NCI-H1694 (cell line): ENCODE measurements at regions not wholly inside any gene's neighbourhood (a gene's known extent, or its start where the extent isn't known, plus 50 kb on each side); places are given as distances from the start of the nearest gene placed in this dataset.
"Not testable (repeated sequence)": the region's sequence is repeated elsewhere in the genome, so short reads cannot be mapped to it uniquely, and the experiment has no call there.

ENCODE experiments used
- DNase-seq: peaks from one replicate; lab custom pipeline; 2025; lab: John Stamatoyannopoulos, UW

DNA sequence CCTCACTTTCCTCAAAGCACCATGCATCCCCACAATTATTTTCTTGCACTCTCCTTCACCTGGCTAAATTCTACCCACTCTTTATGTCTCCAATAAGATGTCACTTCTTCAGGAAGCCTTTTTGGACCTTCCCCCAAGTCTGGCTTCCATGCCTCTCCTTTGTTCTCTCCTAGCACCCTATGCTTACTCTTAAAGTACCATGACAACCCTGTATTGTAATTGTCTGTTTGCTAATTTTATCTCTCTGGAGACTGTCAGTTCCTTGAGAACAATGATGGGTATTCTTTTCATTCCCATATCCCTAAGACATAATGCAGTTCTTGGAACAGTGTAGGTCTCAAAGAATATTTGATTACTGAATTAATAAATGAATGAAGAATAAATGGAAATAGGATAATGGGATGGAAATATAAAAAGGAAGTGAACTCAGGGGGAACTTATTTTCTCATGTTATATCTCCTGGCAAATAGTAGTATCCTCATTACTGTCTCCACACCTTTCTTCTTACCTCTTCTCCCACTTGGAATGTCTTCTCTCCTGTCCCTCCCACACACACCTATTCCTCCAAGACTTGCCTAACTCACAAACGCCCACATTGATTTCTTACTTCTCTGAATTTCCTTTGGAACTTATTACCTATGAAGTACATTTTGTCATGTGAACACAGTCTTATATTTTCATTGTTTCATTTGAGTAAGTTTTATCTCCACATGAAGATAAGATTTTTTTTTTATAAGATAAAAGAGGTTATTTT lies 499.1 kb downstream of the NFIB start:
- no peak for DNase-seq

- DNase-seq, result no peak
These were observed 502.1 kb downstream of the NFIB start for GRCh38 chr9:13811876-13812275.

GRCh38 chr9:13810510-13810909 lies 503.4 kb downstream of the NFIB start:
- no peak for DNase-seq

DNA sequence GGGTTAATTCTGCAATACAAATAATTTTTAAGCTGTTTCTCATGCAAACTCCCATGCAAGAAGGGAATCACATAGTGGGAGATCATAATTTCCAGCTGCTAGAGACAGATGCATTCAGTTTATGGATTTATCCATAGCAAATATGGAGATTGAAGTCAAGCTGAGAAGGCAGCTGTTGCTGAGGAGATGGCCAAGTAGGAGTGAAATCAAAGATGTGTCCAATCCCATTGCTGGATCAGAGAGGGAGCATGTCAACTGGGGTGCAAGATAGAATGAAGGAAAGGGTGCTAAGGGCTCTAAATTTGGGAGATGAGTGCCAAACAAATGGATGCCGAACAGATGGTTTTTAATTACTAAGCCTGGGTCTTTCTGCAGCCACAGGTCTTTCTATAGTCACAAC lies 504.5 kb downstream of the NFIB start:
- DNase-seq, result no peak

DNA sequence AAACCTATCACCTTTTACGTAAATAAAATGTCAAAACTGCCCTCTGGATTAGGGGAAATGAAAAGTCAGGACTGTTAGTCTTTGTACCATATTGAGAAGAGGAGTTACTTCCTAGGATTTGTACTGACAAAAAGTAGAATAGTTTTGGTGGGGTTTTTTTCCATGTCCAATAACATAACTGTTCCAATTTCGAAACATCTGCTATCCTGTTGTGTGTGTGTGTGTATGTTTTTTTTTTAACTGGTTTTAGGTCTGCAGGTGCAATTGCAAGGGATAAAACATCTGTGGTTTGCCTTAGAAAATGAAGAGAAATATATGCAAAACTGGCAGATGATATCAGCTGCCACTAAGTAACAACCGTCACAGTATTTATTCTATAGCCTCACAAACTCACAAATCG lies 506.8 kb downstream of the NFIB start:
- no peak for DNase-seq

GRCh38 chr9:13806714-13807113 lies 507.2 kb downstream of the NFIB start:
- no peak for DNase-seq

DNA sequence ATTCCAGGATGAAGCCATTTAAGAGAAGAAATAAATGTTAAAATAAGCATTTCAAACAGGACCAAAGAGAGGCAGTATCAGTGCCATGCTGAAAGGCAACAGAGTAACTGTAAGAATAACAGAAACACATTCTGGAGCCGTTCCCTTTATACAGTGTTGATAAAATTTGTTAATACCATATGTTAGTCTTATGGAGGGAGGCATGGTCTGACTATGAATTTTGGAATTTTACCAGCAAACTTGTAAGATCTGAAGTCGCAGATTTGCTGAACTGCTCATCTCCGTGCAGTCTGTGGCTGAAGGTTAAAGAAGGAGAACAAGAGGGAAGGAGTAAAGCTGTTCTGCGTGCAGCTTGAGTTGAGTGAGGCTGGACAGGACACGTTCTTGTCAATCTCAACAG lies 508.4 kb downstream of the NFIB start:
- DNase-seq, result no peak

DNA sequence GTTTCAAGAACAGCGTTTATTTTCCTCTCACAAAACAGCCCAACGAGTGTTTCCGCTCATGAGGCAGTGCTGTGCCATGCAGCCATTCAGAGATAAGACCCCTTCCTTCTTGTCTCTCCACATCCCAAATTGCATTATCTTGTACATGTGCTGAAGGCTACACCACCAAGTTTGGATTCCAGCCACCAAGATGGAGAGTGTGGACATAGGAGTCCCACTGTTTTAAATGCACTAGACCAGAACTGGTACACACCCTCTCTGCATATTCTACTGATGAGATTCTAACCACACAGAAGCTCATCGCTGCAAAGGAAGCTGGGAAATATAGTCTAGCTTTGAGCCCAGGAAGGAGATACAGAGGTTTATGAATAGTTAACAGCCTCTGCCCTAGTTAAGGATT lies 509.4 kb downstream of the NFIB start:
- no peak for DNase-seq

- no peak for DNase-seq
These were observed 513.2 kb downstream of the NFIB start for GRCh38 chr9:13800776-13801175.

- not testable (repeated sequence) for DNase-seq
These were observed 516.2 kb downstream of the NFIB start for GRCh38 chr9:13797701-13798100.

- no peak for DNase-seq
These were observed 512.3 kb upstream of the MPDZ start for GRCh38 chr9:13791816-13792215.

DNA sequence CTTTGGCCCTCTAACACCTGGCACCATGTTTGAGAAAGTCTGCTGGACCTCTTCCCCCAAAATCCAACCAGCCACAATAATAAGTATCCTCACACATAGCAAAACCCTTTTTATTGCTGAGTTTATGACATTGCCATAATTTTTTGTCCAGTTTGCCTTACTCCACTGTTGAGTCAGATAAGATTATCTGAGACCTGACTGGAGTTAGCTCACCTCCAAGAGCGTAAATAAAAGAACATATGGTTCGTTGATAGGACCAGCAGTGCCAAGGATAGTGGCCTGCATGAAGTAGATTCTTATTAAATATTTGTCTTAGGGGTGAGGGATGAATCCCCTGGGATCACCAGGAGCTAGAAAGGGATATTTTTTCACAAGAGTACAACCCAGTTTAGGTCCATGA lies 510.6 kb upstream of the MPDZ start:
- no peak for DNase-seq

DNA sequence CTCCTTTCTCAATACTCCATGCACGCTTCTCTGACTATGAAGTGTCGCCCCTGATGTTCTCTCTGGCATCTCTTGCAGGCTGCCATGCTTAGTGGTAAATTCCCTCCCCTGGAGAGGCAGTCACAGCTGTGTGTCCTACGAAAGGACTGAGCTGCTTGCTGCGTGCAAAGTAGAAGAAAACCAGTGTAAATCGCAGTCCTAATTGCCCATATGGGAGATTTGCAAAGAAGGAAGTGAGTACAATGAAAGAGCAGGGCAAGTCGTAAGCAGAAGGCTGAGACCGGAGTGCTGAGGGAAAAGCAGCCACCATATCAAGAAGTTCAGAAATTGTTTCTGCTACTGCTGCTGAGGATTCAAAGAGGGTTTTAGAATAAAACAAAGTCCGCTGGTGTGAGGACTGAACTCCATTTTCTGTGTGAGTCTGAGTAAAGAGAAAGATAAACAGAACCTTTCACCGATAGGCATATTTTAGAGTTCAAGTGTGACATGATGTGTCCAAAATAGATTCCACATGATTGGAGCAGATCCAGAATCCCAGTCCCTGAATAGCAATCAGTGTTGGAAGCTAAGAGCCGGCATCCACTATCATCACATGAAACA lies 507.8 kb upstream of the MPDZ start:
- DNase-seq, result no peak

- DNase-seq, result no peak
These were observed 507.2 kb upstream of the MPDZ start for GRCh38 chr9:13786711-13787110.

GRCh38 chr9:13786131-13786530 lies 506.6 kb upstream of the MPDZ start:
- DNase-seq, result no peak

DNA sequence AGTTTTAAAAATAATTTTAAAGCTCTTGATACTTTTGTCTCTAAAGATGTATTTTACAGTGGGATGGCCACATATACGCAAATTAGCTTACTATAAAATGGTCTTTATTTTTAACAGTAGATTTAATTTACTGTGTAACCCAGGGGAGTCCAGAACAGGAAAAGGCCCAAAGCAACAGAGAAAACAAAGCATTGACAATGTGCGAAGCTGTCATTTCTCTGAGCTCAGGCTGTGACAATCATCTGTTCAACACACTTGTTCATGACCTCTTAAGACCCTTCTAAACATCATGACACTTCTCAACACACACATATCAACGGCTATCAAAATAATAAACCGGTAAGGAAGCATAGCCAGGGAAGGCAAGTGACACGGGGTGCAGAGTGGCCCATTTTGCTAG lies 499.6 kb upstream of the MPDZ start:
- DNase-seq, result no peak

GRCh38 chr9:13778631-13779030 lies 499.1 kb upstream of the MPDZ start:
- DNase-seq, result no peak

GRCh38 chr9:13770956-13771355 lies 491.5 kb upstream of the MPDZ start:
- DNase-seq, result no peak

DNA sequence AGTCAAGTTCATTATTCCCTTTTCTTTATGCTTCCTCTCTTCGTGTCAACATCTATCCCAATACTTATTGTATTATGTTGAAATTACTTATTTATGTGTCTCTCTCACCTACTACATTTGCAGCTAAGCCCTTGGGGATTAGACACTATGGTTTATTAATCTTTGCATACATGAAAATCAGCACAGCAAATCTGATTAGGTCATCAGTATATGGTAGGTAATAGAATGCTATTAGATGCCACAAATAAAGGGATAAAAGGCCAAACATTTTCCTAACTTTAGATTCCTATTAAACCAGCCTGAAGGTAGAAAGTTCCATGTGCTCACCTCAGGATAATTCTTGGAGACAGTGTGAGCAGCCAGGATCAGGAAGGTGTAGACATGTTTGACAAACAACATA lies 490.1 kb upstream of the MPDZ start:
- DNase-seq, result no peak

GRCh38 chr9:13769006-13769405 lies 489.5 kb upstream of the MPDZ start:
- no peak for DNase-seq

- DNase-seq, result no peak
These were observed 482.7 kb upstream of the MPDZ start for GRCh38 chr9:13762209-13762608.

GRCh38 chr9:13759551-13759950 lies 480.1 kb upstream of the MPDZ start:
- no peak for DNase-seq

- peak; percentile 36 for DNase-seq
These were observed 479.4 kb upstream of the MPDZ start for GRCh38 chr9:13758936-13759335.

DNA sequence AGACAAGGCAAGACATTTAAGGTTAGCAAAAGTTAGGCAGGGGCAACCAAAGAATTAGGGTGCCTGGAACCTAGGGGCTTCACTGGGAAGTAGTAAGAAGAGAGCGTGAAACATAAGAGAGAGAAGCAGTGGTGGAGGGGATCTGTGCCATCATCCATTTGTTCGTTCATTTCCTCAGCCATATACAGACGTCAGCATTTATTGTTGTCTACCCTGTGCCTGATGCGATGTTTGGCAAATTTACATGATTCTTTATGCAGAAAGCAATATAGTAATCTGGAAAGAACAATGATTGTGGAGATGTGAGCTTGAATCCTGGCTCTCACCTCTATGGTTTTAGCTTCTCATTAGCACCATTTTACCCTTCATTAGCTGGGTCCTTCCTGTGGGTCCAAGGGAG lies 477.5 kb upstream of the MPDZ start:
- DNase-seq, result no peak
